SH-SY5Y (cell line): ENCODE measurements at regions not wholly inside any gene's neighbourhood (a gene's known extent, or its start where the extent isn't known, plus 50 kb on each side); places are given as distances from the start of the nearest gene placed in this dataset.

Source experiments
- GATA2 ChIP-seq: IDR thresholded peaks from 2 replicates; pipeline ENCODE4 v1.6.1; 2011; ENCODE audit warnings: mild to moderate bottlenecking, low read depth, low read length
- GATA3 ChIP-seq: IDR thresholded peaks from 2 replicates; pipeline ENCODE4 v1.6.1; 2011; ENCODE audit warnings: low read depth, mild to moderate bottlenecking, low read length, moderate library complexity

GRCh38 chr5:171612749-171613148, 172.9 kb upstream of the SMIM23 start:
- TF ChIP-seq GATA3 (no peak), GATA2 (no peak)
